WTC11 (cell line): ENCODE measurements at regions not wholly inside any gene's neighbourhood (a gene's known extent, or its start where the extent isn't known, plus 50 kb on each side); places are given as distances from the start of the nearest gene placed in this dataset.

Experiments
- ATAC-seq: fragments of 200-7000 bp; cut with Tn5 transposase; 2 replicates; pipeline ENCODE4 v1.10.0; 2021; ENCODE audit warnings: mild to moderate bottlenecking, moderate library complexity
- CTCF ChIA-PET: fragments of 300-600 bp; sonication (Branson Sonifier 250); formaldehyde crosslinking; loops from one replicate; lab custom pipeline; 2021; ENCODE audit warnings: antibody characterized with exemption; lab: Charles Lee
- POLR2A ChIA-PET: fragments of 350-600 bp; sonication (Branson Sonifier 250); formaldehyde crosslinking; loops from one replicate; lab custom pipeline; 2021; ENCODE audit warnings: antibody characterized with exemption; lab: Charles Lee
- DNase-seq: peaks from one replicate; pipeline ENCODE4 v3.0.0; 2021; ENCODE audit warnings: low spot score
- H3K27ac Mint-ChIP-seq: 2 replicates; pipeline ENCODE4 v1.8.0; 2021; ENCODE audit warnings: mixed read lengths
- H3K27me3 Mint-ChIP-seq: 2 replicates; pipeline ENCODE4 v1.8.0; 2021; ENCODE audit warnings: low read depth, mild to moderate bottlenecking, moderate library complexity, mixed read lengths
- H3K36me3 Mint-ChIP-seq: 2 replicates; pipeline ENCODE4 v1.8.0; 2021; ENCODE audit warnings: mixed read lengths
- H3K4me1 Mint-ChIP-seq: 2 replicates; pipeline ENCODE4 v1.8.0; 2022; ENCODE audit warnings: mixed read lengths
- H3K4me3 Mint-ChIP-seq: 2 replicates; pipeline ENCODE4 v1.8.0; 2021; ENCODE audit warnings: mild to moderate bottlenecking, moderate library complexity, mixed read lengths
- H3K9me3 Mint-ChIP-seq: 2 replicates; pipeline ENCODE4 v1.8.0; 2021; ENCODE audit warnings: mixed read lengths
- AR ChIP-seq: fragments of 250-450 bp; sonication (Bioruptor Pico); IDR thresholded peaks from 2 replicates; pipeline ENCODE4 v1.9.0; 2021; ENCODE audit warnings: mild to moderate bottlenecking
- ATF1 ChIP-seq: sonication (generic); formaldehyde crosslinking; IDR thresholded peaks from 2 replicates; pipeline ENCODE4 v1.8.1; 2023; ENCODE audit warnings: mild to moderate bottlenecking, moderate library complexity, missing genetic modification reagents
- CBFB ChIP-seq: sonication (generic); formaldehyde crosslinking; IDR thresholded peaks from 2 replicates; pipeline ENCODE4 v1.8.1; 2022; ENCODE audit warnings: mild to moderate bottlenecking, low read depth, missing genetic modification reagents
- E2F5 ChIP-seq: sonication (generic); formaldehyde crosslinking; IDR thresholded peaks from 2 replicates; pipeline ENCODE4 v1.8.1; 2022; ENCODE audit warnings: mild to moderate bottlenecking, moderate library complexity, missing genetic modification reagents
- GABPB1 ChIP-seq: sonication (generic); formaldehyde crosslinking; IDR thresholded peaks from 2 replicates; pipeline ENCODE4 v1.8.1; 2023; ENCODE audit warnings: mild to moderate bottlenecking, missing genetic modification reagents
- GRHL2 ChIP-seq: fragments of 250-450 bp; sonication (Bioruptor Pico); IDR thresholded peaks from 2 replicates; pipeline ENCODE4 v1.8.0; 2022; ENCODE audit warnings: mild to moderate bottlenecking, moderate library complexity; ENCODE audit not compliant: insufficient replicate concordance, severe bottlenecking
- MXD4 ChIP-seq: fragments of 250-450 bp; sonication (Bioruptor Pico); IDR thresholded peaks from 2 replicates; pipeline ENCODE4 v1.8.0; 2021; ENCODE audit warnings: mild to moderate bottlenecking, moderate library complexity, borderline replicate concordance
- TCF7 ChIP-seq: sonication (generic); formaldehyde crosslinking; IDR thresholded peaks from 2 replicates; pipeline ENCODE4 v1.8.0; 2022; ENCODE audit warnings: mild to moderate bottlenecking, low read depth, missing genetic modification reagents, moderate library complexity
- ZNF396 ChIP-seq: fragments of 250-450 bp; sonication (Bioruptor Pico); IDR thresholded peaks from 2 replicates; pipeline ENCODE4 v1.8.0; 2021; ENCODE audit warnings: mild to moderate bottlenecking, moderate library complexity, borderline replicate concordance
- ZNF671 ChIP-seq: fragments of 250-450 bp; sonication (Bioruptor Pico); IDR thresholded peaks from 2 replicates; pipeline ENCODE4 v1.8.0; 2021; ENCODE audit warnings: mild to moderate bottlenecking
- TF ChIP-seq, protein P1 (sequence below): sonication (generic); formaldehyde crosslinking; IDR thresholded peaks from 2 replicates; pipeline ENCODE4 v1.8.1; 2023; ENCODE audit warnings: mild to moderate bottlenecking, missing genetic modification reagents, moderate library complexity
- TF ChIP-seq, protein P2 (sequence below): fragments of 250-450 bp; sonication (Bioruptor Pico); IDR thresholded peaks from 2 replicates; pipeline ENCODE4 v1.9.0; 2021; ENCODE audit warnings: moderate library complexity, mild to moderate bottlenecking, inconsistent platforms, borderline replicate concordance
- TF ChIP-seq, protein P3 (sequence below): sonication (generic); formaldehyde crosslinking; IDR thresholded peaks from 2 replicates; pipeline ENCODE4 v1.8.0; 2022; ENCODE audit warnings: missing genetic modification reagents

- Mint-ChIP-seq H3K27ac (no peak overlapping the region), H3K4me3 (no peak overlapping the region), H3K36me3 (no peaks in the 10 kb centered on the region), H3K27me3 (no peaks in the 10 kb centered on the region; the same call in 1 of the 2 replicates), H3K9me3 (no peaks in the 10 kb centered on the region), H3K4me1 (peaks cover 9% of the 10 kb centered on the region; the same call in 1 of the 2 replicates)
- no peak for TF ChIP-seq CBFB (CRISPR knock-in tag)
- ATAC-seq (no peak), DNase-seq (no peak)
- ChIA-PET POLR2A (no interaction called here), CTCF (no interaction called here)
These were observed 440.1 kb downstream of the ZEB2 start for GRCh38 chr2:144079803-144080202.

GRCh38 chr2:144078802-144079724 is 440.9 kb downstream of the ZEB2 start:
- Mint-ChIP-seq H3K9me3 (no peaks in the 10 kb centered on the region), H3K27ac (no peak overlapping the region), H3K27me3 (no peaks in the 10 kb centered on the region; the same call in 1 of the 2 replicates), H3K36me3 (no peaks in the 10 kb centered on the region), H3K4me1 (peaks cover 9% of the 10 kb centered on the region; the same call in 1 of the 2 replicates), H3K4me3 (no peak overlapping the region)
- DNase-seq: no peak
- ATAC-seq: no peak
- ChIA-PET POLR2A (no interaction called here), CTCF (no interaction called here)
- TF ChIP-seq, protein P1, sequence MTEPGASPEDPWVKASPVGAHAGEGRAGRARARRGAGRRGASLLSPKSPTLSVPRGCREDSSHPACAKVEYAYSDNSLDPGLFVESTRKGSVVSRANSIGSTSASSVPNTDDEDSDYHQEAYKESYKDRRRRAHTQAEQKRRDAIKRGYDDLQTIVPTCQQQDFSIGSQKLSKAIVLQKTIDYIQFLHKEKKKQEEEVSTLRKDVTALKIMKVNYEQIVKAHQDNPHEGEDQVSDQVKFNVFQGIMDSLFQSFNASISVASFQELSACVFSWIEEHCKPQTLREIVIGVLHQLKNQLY: no peak
- no peak for TF ChIP-seq MXD4 (CRISPR knock-in tag)
- TF ChIP-seq AR (CRISPR knock-in tag): no peak
- TF ChIP-seq GRHL2: no peak
- TF ChIP-seq ZNF396 (CRISPR knock-in tag): no peak
- no peak for TF ChIP-seq GABPB1 (CRISPR knock-in tag)
- no peak for TF ChIP-seq TCF7
- TF ChIP-seq, protein P2, sequence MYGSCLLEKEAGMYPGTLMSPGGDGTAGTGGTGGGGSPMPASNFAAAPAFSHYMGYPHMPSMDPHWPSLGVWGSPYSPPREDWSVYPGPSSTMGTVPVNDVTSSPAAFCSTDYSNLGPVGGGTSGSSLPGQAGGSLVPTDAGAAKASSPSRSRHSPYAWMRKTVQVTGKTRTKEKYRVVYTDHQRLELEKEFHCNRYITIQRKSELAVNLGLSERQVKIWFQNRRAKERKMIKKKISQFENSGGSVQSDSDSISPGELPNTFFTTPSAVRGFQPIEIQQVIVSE (CRISPR knock-in tag): no peak
- no peak for TF ChIP-seq ATF1
- no peak for TF ChIP-seq E2F5 (CRISPR knock-in tag)
- TF ChIP-seq, all 79 proteins: peak for 0

DNA sequence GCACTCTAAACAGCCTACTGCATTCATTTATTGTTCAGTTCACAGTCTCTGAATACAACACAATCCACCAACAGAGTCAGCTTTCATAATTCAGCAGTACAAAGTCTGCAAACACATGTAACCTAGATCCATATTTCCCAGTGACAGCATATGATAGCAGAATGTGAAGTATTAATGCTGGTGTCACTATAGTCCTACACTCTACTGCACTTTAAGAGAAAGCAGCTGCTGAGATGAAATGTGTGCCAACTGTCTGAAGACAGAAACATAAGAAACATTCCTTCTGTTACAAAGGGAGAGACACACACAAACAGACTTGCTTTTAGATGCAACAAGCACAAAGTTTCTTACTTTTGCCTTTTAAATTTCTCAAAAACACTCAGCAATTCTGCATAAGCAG is 441.8 kb downstream of the ZEB2 start:
- POLR2A ChIA-PET: no interaction called here
- CTCF ChIA-PET: no interaction called here
- Mint-ChIP-seq H3K27ac (no peak overlapping the region), H3K27me3 (no peaks in the 10 kb centered on the region; the same call in 1 of the 2 replicates), H3K9me3 (no peaks in the 10 kb centered on the region), H3K4me1 (peaks cover 9% of the 10 kb centered on the region; the same call in 1 of the 2 replicates), H3K36me3 (no peaks in the 10 kb centered on the region), H3K4me3 (no peak overlapping the region)
- DNase-seq (no peak), ATAC-seq (no peak)
- TF ChIP-seq, protein P3, sequence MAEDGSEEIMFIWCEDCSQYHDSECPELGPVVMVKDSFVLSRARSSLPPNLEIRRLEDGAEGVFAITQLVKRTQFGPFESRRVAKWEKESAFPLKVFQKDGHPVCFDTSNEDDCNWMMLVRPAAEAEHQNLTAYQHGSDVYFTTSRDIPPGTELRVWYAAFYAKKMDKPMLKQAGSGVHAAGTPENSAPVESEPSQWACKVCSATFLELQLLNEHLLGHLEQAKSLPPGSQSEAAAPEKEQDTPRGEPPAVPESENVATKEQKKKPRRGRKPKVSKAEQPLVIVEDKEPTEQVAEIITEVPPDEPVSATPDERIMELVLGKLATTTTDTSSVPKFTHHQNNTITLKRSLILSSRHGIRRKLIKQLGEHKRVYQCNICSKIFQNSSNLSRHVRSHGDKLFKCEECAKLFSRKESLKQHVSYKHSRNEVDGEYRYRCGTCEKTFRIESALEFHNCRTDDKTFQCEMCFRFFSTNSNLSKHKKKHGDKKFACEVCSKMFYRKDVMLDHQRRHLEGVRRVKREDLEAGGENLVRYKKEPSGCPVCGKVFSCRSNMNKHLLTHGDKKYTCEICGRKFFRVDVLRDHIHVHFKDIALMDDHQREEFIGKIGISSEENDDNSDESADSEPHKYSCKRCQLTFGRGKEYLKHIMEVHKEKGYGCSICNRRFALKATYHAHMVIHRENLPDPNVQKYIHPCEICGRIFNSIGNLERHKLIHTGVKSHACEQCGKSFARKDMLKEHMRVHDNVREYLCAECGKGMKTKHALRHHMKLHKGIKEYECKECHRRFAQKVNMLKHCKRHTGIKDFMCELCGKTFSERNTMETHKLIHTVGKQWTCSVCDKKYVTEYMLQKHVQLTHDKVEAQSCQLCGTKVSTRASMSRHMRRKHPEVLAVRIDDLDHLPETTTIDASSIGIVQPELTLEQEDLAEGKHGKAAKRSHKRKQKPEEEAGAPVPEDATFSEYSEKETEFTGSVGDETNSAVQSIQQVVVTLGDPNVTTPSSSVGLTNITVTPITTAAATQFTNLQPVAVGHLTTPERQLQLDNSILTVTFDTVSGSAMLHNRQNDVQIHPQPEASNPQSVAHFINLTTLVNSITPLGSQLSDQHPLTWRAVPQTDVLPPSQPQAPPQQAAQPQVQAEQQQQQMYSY: no peak
- TF ChIP-seq ZNF671 (CRISPR knock-in tag): no peak
